Left renal cortex interstitium (tissue), 4 donors: ENCODE measurements at regions not wholly inside any gene's neighbourhood (a gene's known extent, or its start where the extent isn't known, plus 50 kb on each side); places are given as distances from the start of the nearest gene placed in this dataset.
"Not testable (repeated sequence)": the region's sequence is repeated elsewhere in the genome, so short reads cannot be mapped to it uniquely, and the experiment has no call there.

ENCODE experiments used
- DNase-seq, 4 donors: peaks; one replicate each; pipeline ENCODE4 v3.0.0-alpha.2; 2013; ENCODE audit warnings: low read depth in 4 of 4, low spot score in 2 of 4, missing footprints in 1 of 4

DNA sequence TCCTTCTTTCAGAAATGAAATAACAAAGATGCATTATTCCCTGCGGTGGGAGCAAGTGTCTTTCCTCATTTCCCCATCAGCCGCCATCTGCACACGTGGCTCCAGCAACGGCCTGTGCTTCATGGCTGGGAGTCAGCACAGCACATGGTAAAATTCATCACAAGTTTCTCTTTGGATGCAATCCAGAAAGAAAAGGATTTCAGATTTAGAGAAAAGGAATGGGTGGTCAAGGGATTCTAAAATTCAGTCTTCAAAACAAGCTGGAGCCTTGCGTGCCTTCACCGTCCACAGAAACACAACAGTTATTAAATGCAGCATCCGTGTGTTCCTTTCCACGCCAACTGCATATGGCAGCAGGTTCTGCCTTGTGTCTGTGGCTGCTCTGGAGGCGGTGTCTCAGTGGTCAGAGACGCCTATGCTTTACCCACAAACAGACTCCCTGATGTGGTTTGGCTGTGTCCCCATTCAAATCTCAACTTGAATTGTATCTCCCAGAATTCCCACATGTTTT is 107.6 kb downstream of the THBS2 start:
- no peak for DNase-seq

DNA sequence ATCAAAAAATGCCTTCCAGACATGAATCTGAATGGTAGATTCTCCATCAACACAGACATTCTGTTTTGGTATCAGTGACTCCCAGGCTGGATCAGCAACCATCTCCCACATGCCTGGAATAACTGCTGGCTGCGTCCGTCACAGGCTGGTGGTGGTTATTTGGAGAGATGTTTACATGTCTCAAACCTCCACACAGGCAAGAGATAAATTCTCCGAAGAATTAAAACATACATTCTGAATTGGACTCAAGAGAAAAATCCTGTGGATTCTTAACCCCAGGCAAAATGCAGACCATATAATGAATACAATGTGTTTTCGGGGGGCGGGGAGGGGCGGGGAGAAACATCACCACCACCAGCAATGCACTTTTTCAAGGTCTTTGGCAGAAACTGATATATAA is 108.2 kb downstream of the THBS2 start:
- no peak for DNase-seq

DNA sequence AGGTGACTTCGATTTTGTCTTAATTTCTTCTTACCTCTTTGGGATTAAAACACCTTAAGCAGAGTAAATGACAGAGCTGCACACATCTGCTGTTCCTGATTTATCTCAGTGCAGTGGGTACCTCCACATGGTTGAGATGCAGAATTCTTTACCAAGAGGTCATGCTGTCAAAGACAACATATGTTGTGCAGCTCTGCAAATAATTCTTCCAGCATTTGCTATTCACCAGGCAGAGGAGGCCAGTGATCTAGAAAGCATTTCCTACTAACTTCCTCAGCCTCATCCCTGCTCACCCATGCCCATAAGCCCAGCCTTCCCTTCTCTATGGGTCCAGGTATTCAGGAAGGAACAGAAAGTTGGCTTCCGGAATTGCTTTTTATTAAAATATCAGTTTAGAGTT is 109.3 kb downstream of the THBS2 start:
- no peak for DNase-seq

DNA sequence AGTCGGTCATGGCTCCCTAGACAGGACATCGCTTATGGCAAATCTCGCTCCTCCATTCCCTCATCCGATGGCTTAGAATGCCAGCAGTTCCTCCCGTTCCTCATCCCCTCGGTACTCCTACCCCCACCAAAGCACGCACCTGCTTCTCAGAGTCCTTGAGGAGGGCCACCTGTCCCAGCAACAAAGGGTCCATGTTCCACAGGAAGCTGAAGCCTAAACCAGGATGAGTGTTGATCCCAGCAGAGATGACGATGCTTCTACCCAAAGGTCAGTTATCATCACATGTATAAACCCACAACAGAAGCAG is 111.2 kb downstream of the THBS2 start:
- no peak for DNase-seq

DNA sequence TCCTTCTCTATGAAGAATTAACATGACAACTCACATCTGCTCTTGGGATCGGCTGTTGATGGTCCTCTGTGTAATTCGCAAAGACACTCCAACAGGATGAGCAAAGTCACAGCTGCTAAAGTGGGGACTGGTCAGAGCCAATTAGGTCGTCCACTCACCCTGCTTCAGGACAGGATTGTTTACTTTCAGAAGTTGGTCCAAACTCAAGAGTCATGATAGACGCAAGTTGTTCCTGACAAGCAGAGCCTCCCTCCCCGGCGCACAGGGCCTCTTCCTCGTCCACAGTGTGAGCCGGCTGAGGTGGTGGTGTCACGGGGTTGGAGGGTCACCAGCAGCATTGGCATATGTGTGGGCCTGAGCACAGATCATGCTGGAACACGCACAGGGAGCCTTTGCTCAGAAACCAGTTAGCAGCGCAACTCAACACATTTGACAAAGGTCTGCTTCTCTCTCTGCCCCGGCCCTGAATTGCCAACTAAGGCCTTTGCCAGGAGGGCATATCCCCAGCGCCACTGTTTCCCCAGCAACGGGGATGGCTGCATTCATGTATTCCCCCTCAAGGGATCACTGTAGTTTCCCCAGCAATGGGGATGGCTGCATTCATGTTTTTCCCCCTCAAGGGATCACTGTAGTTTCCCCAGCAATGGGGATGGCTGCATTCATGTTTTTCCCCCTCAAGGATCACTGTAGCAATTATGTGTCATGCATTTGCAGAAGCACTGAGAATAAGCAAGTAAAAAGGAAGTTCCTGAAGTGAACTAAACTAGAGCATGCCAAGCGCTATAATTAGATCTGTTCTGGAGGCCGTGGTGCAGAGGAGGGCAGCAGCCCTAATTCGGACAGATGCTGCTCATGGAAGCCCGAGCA is 111.7 kb downstream of the THBS2 start:
- DNase-seq, result peak in 3 of 4 donors; percentile 32 to 48 (median 46)

DNA sequence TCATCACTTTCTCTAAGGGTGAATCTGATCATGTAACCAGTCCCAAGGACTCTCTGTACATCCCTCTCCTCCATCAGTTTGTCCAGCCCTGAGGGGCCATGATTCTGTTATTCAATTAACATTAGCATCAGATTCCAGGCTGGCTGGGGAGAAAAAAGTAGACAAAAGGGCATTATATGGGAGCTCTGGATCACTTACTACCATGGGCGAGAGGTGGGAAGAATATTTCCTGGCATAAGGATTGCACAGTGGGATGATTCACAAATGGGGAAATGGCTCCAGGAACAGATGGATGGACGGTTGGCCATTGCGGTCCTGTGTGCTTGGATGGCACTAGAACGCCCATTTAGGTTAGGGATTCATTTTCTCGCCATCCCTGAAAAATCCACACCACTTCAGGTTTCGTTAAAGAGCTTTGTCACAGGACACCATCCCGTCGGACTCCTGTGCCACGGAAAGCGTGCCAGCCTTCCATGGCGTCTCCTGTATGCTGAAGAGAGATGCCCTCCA is 112.6 kb downstream of the THBS2 start:
- DNase-seq, result no peak

DNA sequence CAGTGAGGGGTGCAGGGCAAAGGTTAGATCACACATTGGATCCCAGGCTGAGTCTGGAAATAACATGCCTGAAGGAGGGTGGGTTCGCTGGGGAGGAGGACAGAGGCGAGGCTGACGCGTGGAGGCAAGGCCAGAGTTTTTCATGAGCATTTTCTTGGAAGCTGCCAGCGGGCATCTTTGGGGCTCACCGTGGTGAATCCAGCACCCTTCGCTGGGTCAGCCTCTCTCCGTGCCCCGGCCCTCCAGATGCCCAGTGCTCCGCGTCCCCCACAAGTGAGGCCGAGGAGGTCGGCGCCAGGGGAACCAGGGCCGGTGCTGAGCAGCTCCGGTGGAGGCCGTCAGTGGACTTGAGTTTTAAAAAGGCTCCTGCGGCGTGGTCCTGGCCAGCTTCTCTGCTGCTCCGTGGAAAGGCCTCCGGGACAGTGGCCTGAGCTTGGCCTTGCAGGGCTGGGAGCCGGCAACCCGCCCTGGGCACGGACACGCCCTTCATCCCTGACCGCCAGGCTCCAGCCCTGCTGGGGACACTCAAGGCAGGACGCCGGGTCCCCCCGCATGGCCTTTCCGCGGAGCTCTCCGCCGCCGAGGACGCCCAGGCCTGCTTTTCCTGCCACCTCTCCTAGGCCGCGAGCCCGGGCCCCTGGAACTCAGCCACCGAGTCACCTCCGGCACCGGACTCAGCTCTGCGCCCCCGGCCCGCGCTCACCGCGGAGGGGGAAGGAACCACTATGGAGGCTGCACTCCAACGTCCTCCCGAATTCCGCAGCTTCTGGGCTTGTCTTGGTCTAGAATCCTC is 114.3 kb downstream of the THBS2 start:
- DNase-seq, result no peak

DNA sequence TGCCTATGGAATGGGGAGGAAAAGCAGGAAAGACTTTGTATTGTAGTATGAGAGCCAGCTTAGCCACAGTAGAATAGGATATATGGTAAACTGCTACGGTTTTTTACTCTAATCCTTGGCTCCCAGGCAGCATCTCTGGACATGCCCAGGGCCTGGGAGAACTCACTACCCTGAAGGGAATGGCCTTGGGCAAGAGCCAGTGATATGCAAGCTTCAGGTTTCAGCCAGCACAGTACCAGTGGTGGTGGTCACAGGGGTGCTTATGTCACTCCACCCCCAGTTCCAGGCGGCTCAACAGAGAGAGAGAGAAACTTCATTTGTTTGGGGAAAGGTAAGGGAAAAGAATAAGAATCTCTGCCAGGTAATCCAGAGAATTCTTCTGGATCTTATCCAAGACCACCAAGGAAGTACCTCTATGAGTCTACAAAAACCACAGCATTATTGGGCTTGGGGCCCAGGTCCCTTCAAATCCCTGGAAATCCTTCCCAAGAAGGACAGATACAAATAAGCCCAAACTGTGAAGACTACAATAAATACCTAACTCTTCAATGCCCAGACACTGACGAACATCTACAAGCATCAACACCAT is 121.2 kb downstream of the THBS2 start:
- DNase-seq, result no peak

DNA sequence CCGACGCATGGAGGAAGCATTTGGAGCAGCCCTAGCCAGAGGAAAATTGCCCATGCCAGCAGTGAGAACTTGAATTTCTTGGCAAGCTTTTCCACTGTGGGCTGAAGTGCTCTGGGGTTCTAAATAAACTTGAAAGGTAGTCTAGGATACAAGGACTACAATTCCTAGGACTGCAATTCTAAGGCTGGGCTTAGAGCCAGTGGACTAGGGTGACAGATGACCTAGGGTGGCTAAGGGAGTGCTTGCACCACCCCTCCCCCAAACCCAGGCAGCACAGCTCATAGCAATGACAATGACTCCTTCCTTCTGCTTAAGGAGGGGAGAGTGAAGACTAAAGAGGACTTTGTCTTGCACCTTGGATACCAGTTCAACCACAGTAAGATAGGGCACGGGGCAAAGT is 122.3 kb downstream of the THBS2 start:
- DNase-seq, result no peak

DNA sequence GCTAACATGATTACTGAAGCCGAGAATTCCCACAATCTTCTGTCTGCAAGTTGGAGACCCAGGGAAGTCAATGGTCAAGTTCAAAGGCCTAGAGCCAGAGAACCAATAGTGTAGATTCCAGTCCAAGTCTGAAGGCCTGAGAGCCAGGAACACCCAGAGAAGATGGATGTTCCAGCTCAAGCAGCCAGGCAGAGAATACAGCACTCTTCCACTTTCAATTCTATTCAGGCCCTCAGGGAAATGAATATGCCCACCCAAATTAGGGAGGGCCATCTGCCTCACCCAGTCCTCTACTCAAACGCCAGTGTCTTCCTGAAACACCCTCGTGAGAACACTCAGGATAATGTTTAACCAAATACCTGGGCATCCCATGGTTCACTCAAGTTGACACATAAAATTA is 123.5 kb downstream of the THBS2 start:
- no peak for DNase-seq

DNA sequence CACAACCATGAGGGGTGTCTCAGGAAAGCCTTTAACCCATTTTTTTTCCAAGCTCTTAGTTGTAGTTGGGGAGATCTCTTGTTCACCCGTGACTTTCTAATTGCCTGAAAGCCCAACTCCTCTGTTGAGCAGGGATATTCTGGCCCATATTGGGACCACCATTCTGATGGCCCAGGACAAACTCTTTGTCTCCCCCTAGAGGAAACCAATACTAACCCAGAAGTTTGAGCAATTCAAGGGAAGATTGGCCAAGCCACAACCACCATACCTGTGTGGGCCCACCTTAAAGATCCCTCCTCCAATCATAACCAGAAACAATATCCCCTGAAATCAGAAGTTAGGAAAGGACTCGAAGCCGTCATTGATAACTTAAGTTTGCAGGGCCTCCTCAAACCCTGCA is 132.6 kb downstream of the THBS2 start:
- no peak for DNase-seq

DNA sequence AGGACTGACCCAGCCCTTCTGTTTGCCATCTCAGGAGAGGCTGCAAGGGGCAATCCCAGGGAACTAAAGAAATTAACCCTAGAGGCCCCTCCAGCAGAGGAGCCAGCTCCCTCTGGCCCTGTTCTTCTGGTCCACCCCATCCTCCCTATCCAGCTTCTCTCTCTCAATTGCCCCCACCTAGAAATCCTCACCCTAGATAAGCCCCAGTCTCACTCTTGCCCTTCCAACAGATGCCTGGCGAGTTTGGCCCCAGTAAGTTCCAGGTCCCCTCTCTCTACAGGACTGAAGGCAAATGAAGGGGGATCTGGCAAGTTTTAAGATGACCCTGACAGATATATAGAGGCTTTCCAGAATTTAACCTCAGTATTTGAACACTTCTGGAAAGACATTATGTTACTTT is 134.0 kb downstream of the THBS2 start:
- no peak for DNase-seq

DNA sequence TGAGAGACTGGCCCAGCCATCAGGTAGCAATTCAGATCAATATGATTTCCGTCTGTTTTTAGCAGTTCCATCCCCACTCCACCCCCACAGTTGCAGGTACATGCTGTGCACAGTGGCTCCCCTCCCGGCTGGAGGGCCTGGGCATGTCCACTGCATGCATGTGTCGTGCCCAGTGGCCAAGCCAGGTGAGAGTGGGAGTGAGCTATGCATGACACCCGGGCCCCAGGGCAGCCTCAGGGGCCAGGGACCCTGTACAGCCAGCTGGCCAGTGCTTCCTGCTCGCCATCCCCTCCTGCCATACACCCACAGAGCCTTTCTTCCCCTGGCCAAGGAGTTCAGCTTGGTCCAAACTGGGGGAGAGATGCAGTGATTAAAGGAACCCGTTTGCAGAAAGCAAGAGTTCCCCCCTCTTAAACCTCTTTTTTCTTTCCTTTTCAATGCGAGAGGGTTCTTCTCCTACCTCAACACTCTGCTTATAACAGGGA is 135.3 kb downstream of the THBS2 start:
- no peak for DNase-seq

DNA sequence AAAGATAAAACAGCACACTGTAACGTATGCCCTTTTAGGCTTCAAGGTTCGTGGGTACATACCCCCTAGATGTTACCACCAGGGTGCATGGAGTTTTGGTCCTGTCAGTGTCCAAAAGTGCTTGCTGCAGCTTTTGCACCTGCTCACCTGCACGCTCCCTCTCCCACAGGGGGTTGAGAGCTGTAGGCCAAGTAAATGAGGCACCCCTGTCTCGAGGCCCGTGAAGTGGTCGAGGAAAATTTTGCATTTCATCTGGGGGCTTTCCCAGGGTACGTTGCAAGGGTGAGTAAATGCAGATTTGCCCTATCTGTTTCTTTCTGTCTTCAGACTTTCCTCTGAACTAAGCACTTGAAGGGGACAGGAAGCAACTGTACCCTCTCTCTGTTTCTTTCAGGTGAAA is 136.0 kb downstream of the THBS2 start:
- DNase-seq, result no peak

DNA sequence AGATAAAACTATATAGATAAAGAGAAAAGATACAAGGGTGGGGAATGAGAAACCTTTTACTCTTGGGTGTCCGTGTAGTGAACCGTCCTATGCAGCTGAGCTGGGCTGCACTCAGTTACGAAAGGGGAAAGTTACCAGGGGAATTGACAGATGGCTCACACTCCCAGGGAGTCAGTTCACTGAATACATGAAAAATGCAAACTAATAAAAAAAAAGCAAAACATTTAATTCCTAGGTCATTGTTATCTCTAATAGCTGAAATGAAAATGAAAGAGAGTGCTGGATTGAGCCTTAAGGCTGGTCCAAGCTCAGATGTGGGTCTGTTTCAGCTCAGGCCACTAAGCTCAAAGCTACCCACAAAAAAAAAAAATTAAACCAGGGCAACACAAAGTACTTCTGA is 138.0 kb downstream of the THBS2 start:
- DNase-seq, result no peak

DNA sequence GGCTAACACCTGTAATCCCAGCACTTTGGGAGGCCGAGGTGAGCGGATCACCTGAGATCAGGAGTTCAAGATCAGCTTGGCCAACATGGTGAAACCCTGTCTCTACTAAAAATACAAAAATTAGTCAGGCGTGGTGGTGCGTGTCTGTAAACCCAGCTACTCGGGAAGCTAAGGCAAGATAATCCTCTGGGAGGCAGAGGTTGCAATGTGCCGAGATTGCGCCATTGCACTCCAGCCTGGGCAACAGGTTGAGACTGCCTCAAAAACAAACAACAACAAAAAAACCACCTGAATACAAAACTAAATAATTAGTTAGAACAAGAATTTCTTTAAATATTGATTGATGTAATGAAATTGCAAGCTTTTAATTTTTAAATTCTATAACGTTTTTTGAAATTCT is 139.0 kb downstream of the THBS2 start:
- DNase-seq, result not testable (repeated sequence)

DNA sequence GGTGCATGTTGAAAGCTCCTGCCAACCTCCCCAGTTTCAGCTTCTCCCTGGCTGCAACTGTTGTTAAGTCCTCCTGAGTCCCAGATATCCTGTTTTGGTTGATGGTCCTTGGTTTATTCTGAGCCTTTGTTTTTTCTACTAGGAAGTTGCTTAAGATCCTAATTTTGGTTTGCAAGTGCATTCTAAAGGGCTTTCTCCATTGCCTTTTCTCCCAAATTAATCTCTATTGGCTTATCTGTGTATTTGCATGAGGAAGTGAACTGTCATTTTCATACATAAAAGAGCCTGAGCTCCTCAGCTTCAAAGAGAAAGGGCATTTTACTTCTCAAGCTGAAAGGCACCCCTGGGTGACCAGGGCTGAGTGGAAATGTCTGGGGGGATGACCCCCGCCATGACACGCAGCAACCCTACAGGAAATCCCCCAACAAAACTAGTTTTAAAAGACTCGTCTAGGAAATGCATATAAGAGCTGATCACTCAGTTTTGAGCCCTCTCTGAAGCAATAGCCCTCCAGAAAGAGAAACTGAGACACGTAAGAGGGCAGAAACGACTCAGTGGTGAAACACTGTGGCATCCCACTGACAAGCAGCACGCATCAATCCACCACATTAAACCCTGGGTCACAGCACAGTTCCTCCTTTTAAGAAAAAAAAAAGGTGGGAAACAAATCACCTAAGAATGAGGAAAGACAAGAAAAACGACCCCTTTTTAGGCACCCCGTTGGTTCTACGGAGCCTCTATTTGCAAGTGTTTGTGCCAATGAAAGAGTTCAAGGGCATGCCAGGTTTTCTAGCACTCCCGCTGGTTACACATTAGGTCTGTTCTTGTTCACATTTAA is 140.9 kb downstream of the THBS2 start:
- no peak for DNase-seq

DNA sequence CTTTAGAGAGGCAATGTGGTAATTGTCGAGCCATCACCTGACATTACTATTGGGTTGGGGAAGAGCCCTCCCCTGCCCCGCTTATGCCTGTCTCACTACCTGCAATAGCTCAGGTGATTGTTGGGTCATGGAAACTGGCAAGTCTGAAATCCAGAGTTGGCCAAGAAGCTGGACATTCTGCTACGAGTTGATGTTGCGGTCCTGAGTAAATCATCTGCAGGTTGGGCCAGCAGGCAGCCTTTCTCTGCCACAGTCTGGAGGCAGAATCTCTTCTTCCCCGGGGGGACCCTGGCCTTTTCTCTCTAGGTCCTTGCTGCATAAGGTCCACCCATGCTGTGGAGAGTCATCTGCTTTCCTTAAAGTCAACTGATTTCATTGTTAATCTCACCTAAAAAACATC is 142.4 kb downstream of the THBS2 start:
- DNase-seq, result no peak

DNA sequence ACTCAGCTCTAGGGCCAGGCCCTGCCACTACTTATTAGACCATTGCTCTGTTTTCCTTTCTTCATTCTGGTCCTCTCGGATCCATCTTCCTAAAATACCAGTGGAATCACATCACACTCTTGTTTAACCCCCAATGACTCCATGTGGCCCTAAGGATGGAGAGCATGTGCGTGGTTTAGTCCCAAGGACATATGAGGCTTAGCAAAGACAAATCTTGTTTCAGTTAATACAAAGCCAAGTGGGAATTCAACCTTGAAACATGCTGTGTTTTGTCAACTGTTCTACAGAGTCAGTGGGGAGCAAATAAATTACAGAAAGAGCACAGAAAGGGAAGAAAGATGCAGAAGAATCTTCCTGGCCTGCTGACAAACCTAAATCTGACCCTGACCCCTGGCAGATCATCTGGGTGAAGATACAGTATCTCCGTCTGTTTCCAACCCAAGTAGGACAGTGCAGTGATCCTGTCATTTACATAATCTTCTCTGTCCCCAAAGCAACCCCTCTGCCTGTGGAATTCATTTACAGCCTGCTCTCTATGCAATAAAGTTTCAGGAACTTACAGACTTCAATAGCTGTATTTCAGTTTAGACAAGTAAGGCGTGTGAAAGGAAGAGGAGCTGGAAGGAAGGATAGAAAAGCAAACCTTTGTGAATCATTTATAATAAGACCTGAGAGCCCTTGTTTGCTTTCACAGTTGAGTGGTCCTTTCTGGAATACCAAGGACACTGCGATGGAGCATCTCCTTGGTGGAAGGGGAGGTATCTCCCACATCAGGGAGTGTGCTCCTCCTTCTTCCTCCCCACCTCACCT is 144.0 kb downstream of the THBS2 start:
- DNase-seq, result no peak

DNA sequence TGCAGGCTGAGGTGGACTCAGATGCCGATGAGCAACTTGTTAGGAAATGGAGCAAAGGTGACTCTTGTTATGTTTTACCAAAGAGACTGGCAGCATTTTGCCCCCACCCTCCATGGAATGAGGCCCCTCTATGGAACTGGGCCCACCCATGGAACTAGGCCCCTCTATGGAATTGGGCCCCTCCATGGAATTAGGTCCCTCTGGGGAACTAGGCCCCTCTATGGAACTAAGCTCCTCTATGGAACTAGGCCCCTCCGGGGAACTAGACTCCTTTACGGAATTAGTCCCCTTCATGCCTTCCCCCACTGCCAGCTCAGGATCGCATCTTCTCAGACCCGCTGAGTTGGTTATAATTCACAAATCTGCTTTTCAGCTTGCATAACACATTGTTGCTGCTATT is 144.9 kb downstream of the THBS2 start:
- no peak for DNase-seq
